SK-N-SH (cell line): ENCODE measurements at regions not wholly inside any gene's neighbourhood (a gene's known extent, or its start where the extent isn't known, plus 50 kb on each side); places are given as distances from the start of the nearest gene placed in this dataset.

Source experiments
- CHD2 ChIP-seq: fragments of 150-350 bp; IDR thresholded peaks from 2 replicates; pipeline ENCODE4 v1.6.1; 2018; ENCODE audit warnings: low read length; ENCODE audit not compliant: partially characterized antibody
- CTCF ChIP-seq: fragments of 200-600 bp; sonication (generic); IDR thresholded peaks from 2 replicates; pipeline ENCODE4 v1.6.1; 2017; ENCODE audit warnings: antibody characterized with exemption, mild to moderate bottlenecking, moderate library complexity
- EZH2phosphoT487 ChIP-seq: fragments of 200-600 bp; sonication (generic); IDR thresholded peaks from 2 replicates; pipeline ENCODE4 v1.6.1; 2017; ENCODE audit warnings: low read depth, mixed run types, mild to moderate bottlenecking, antibody characterized with exemption, moderate library complexity, borderline replicate concordance
- FOXM1 ChIP-seq: IDR thresholded peaks from 2 replicates; pipeline ENCODE4 v1.4.0; 2012; ENCODE audit warnings: low read depth, mild to moderate bottlenecking
- RAD21 ChIP-seq: IDR thresholded peaks from 2 replicates; pipeline ENCODE4 v1.6.1; 2012; ENCODE audit warnings: mild to moderate bottlenecking, low read length
- YY1 ChIP-seq: IDR thresholded peaks from 2 replicates; pipeline ENCODE4 v1.4.0; 2012; ENCODE audit warnings: low read depth, mild to moderate bottlenecking

GRCh38 chr21:24210130-24210529, 1397.2 kb downstream of the MRPL39 start:
- no peak for TF ChIP-seq CHD2
- TF ChIP-seq EZH2phosphoT487 = no peak
- no peak for TF ChIP-seq CTCF
- no peak for TF ChIP-seq FOXM1
- TF ChIP-seq RAD21 = no peak
- TF ChIP-seq YY1 = no peak
